Prostate gland (tissue), 2 donors: ENCODE measurements at regions not wholly inside any gene's neighbourhood (a gene's known extent, or its start where the extent isn't known, plus 50 kb on each side); places are given as distances from the start of the nearest gene placed in this dataset.

ENCODE experiments used
- DNase-seq: peaks from one replicate; pipeline ENCODE4 v3.0.0-alpha.2; 2019; ENCODE audit warnings: low spot score
- H3K27ac ChIP-seq, 2 donors: fragments of 200-600 bp; sonication (generic); 2 replicates each; pipeline ENCODE4 v1.5.1; 2017 to 2019
- H3K27me3 ChIP-seq: fragments of 200-600 bp; sonication (generic); replicated peaks from 2 replicates; pipeline ENCODE4 v1.5.1; 2019; ENCODE audit not compliant: insufficient read depth
- H3K36me3 ChIP-seq, 2 donors: fragments of 200-600 bp; sonication (generic); 1 replicate in 1 of 2; 2 replicates in 1 of 2; pipeline versions ENCODE4 v1.5.1 to v1.8.1; 2017 to 2019
- H3K4me1 ChIP-seq: fragments of 200-600 bp; sonication (generic); replicated peaks from 2 replicates; pipeline ENCODE4 v1.5.1; 2019
- H3K4me3 ChIP-seq, 2 donors: fragments of 200-600 bp; sonication (generic); 2 replicates each; pipeline ENCODE4 v1.5.1; 2017 to 2019
- H3K9me3 ChIP-seq: fragments of 200-600 bp; sonication (generic); 2 replicates; pipeline ENCODE4 v1.5.1; 2017
- CTCF ChIP-seq, 4 experiments: fragments of 200-600 bp in 2 of 4; fragments of 450-650 bp in 2 of 4; sonication (generic) in 2 of 4; IDR thresholded peaks; 1 replicate in 3 of 4; 2 replicates in 1 of 4; pipeline ENCODE4 v1.5.1; 2016 to 2019; ENCODE audit warnings: antibody characterized with exemption in 4 of 4, mild to moderate bottlenecking in 2 of 4, moderate library complexity in 2 of 4
- POLR2A ChIP-seq: fragments of 450-650 bp; IDR thresholded peaks from one replicate; pipeline ENCODE4 v1.6.1; 2016; ENCODE audit warnings: antibody characterized with exemption, mild to moderate bottlenecking
- POLR2AphosphoS5 ChIP-seq: sonication (generic); formaldehyde crosslinking; IDR thresholded peaks from one replicate; pipeline ENCODE4 v1.6.1; 2017; ENCODE audit warnings: antibody characterized with exemption
- WGBS: methylation state at CpG from one replicate; pipeline ENCODE4 v1.1.5; 2018; 5-methylcytosine and 5-hydroxymethylcytosine counted together
- intact Hi-C: fragments of 100-400 bp; cut with DNase I; formaldehyde crosslinking; loops from one replicate; pipeline ENCODE4 v1.14.2; 2022

DNA sequence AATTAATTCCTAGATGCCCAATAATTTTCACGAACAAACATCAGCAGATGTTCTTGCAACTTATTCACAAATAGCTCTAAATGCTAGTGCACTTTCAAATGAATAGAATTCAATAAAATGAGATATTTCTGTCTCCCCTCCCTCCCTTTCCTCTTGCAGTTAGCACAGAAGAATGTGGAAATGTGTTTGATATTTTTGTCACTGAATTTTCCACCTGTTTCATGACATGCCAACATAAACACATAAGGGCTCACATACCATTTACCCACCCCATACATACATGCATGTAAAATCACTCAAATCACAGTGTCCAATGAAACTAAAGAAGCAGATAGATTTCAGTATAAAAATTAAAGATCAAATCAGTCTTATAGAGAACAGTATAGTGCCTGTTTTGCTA lies 746.9 kb upstream of the MARCKS start:
- no peak overlapping the region for H3K27ac ChIP-seq
- intact Hi-C loops: no loop called here
- WGBS: 81% methylated on average over 1 of the region's 1 CpG
- H3K27me3 ChIP-seq: no peaks in the 10 kb centered on the region
- H3K4me3 ChIP-seq: no peak overlapping the region
- no peaks in the 10 kb centered on the region for H3K36me3 ChIP-seq
- DNase-seq: no peak
- no peaks in the 10 kb centered on the region for H3K9me3 ChIP-seq
- H3K4me1 ChIP-seq: no peaks in the 10 kb centered on the region
- no peak for TF ChIP-seq CTCF (IDR thresholded peaks at IDR 0.05)
- no peak for TF ChIP-seq POLR2A
- TF ChIP-seq POLR2AphosphoS5: no peak

DNA sequence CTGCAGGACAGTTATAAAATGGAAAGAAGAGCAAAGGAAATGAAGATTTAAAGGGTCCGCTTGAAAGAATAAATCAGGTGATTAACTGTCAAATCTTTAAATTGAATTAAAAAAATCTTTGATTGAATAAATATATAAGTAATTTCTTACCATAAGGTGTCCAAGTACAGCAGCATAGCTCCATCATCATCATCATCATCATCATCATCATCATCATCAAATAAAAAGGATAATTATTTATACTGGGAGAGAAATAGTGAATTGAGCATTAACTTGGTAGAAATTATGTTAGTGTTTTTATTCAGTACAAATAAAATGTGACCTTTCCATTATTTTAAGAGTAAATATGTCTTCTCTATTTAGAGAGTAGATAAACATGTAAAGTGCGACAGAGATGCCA lies 745.6 kb upstream of the MARCKS start:
- 76% methylated on average over 2 of the region's 2 CpGs for WGBS
- H3K27me3 ChIP-seq: no peaks in the 10 kb centered on the region
- TF ChIP-seq POLR2AphosphoS5 (no peak), POLR2A (no peak), CTCF (IDR thresholded peaks at IDR 0.05) (no peak)

GRCh38 chr6:113112086-113112485 lies 745.1 kb upstream of the MARCKS start:
- no peak overlapping the region for H3K27ac ChIP-seq
- no peaks in the 10 kb centered on the region for H3K36me3 ChIP-seq
- no peaks in the 10 kb centered on the region for H3K27me3 ChIP-seq
- no peaks in the 10 kb centered on the region for H3K9me3 ChIP-seq
- intact Hi-C loops: no loop called here
- TF ChIP-seq CTCF (IDR thresholded peaks at IDR 0.05) (no peak), POLR2AphosphoS5 (no peak), POLR2A (no peak)
- H3K4me3 ChIP-seq: no peak overlapping the region
- no peak for DNase-seq
- WGBS: 40% methylated on average over 2 of the region's 2 CpGs
- H3K4me1 ChIP-seq: no peaks in the 10 kb centered on the region

More for the DNA sequence above, 745.6 kb upstream of the MARCKS start:
- Histone ChIP-seq H3K9me3 (no peaks in the 10 kb centered on the region), H3K4me1 (no peaks in the 10 kb centered on the region), H3K4me3 (no peak overlapping the region), H3K36me3 (no peaks in the 10 kb centered on the region), H3K27ac (no peak overlapping the region)
- intact Hi-C loops: no loop called here
- DNase-seq: no peak

DNA sequence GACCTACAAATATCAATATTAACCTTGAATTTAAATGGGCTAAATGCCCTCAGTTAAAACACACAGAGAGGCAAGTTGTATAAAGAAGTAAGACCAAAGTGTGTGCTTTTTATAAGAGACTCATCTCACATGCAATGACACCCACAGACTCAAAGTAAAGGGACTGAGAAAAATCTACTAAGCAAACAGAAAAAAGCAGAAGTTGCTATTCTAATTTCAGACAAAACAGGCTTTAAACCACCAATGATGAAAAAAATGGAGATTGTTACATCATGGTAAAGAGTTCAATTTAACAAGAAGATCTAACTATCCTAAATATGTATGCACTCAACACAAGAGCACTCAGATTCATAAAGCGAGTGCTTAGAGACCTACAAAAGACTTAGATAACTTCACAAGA lies 741.9 kb upstream of the MARCKS start:
- intact Hi-C loops: no loop called here
- H3K4me3 ChIP-seq: no peak overlapping the region
- H3K9me3 ChIP-seq: no peaks in the 10 kb centered on the region
- 85% methylated on average over 1 of the region's 1 CpG for WGBS
- TF ChIP-seq CTCF (IDR thresholded peaks at IDR 0.05) (no peak), POLR2A (no peak), POLR2AphosphoS5 (no peak)
- no peaks in the 10 kb centered on the region for H3K4me1 ChIP-seq
- H3K27me3 ChIP-seq: no peaks in the 10 kb centered on the region
- no peak for DNase-seq
- no peak overlapping the region for H3K27ac ChIP-seq
- H3K36me3 ChIP-seq: no peaks in the 10 kb centered on the region

GRCh38 chr6:113120224-113120581 lies 736.9 kb upstream of the MARCKS start:
- Histone ChIP-seq H3K4me1 (no peaks in the 10 kb centered on the region), H3K27ac (no peak overlapping the region), H3K9me3 (no peaks in the 10 kb centered on the region), H3K36me3 (no peaks in the 10 kb centered on the region), H3K27me3 (no peaks in the 10 kb centered on the region), H3K4me3 (no peak overlapping the region)
- intact Hi-C loops: no loop called here
- 55% methylated on average over 2 of the region's 2 CpGs for WGBS
- DNase-seq: no peak
- TF ChIP-seq CTCF (IDR thresholded peaks at IDR 0.05) (no peak), POLR2A (no peak), POLR2AphosphoS5 (no peak)
